ELF-1 (cell line): ENCODE measurements at regions not wholly inside any gene's neighbourhood (a gene's known extent, or its start where the extent isn't known, plus 50 kb on each side); places are given as distances from the start of the nearest gene placed in this dataset.
"Not testable (repeated sequence)": the region's sequence is repeated elsewhere in the genome, so short reads cannot be mapped to it uniquely, and the experiment has no call there.

Experiments
- DNase-seq: peaks from one replicate; pipeline ENCODE4 v3.0.0-alpha.2; 2016; ENCODE audit warnings: low read depth, low spot score

DNA sequence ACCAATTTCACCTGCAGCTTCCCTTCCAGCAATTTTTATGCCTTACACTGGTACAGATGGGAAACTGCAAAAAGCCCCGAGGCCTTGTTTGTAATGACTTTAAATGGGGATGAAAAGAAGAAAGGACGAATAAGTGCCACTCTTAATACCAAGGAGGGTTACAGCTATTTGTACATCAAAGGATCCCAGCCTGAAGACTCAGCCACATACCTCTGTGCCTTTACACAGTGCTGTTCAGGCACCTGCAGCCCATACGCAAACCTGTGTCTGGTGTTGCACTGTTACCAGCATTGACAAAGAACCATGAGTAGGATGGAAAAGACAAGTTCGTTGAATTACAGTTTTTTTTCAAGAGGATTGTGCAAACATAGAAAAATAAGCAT, 432.0 kb upstream of the OR4E1 start:
- DNase-seq = no peak

DNA sequence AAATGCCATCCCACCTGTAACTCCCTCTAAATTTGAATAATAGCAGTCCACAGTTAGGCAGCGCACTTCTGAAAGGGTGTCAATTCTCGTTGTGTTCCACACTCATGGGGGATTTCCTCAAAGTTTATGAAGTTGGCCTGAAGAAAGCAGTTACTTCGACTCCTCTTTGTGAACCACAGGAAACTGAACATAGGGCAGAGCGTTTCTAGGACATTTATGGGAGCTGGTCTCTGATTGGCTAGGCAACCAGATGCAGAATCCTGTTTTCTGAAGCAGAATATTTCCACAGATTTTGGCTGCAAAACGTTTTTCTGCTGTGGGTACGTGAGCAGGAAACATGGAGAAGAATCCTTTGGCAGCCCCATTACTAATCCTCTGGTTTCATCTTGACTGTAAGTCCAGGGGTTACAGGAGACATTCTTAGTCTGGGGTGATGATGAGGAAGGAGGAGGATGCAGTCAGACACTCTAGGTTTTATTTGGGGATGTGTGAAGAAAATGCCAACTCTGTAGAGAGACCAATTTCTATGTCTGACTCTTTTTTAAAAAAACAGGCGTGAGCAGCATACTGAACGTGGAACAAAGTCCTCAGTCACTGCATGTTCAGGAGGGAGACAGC, 431.5 kb upstream of the OR4E1 start:
- DNase-seq = no peak

DNA sequence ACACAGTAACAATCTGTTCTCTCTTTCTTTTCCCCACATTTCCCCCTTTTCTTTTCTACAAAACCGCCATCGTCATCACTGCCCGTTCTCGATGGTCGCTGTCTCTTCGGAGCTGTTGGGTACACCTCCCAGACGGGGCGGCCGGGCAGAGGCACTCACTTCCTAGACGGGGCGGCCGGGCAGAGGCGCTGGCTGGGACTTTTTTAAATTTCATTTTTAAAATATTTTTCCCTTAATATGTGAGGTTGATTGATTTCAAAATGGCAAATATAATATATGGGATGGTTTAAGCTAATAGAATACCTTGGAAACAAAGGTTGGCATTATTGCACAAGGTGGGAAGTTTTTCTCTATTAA, 427.1 kb upstream of the OR4E1 start:
- not testable (repeated sequence) for DNase-seq

DNA sequence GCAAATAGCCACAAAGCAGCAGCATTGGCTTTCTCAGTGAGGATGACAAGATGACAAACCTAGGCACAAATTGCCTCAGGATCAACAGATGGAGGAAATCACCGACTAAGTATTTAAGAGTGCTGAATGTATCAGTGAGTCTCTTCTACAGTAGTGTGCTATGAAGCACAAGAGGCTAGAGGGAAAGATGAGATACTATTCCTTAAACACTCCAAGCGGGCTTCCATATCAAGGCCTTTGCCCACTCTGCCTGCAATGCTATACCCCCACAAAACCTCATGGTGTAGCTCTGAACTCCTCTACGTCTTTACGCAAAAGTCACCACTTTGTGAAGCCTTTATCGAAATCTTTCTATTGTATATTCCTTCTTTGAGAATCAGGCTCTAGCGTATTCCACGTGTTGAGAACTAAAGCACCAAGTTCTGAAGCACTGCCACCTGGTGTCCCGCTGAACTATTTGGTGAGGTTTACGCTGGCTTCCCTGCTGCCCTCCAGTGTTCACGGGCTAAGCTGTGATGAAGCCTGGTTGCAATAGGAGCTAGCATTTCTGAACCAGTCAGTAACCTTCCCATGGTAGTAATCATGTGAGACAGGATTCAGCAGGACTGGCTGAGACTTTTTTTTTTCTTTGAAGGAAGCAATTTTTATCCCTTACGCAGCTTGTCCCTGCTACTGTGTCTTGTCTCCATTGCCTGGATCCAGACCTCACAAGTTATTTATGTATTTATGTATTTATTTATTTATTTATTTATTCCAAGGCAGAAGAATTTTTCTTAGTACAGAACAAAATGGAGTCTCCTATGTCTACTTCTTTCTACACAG, 426.5 kb upstream of the OR4E1 start:
- peak; percentile 60 for DNase-seq

DNA sequence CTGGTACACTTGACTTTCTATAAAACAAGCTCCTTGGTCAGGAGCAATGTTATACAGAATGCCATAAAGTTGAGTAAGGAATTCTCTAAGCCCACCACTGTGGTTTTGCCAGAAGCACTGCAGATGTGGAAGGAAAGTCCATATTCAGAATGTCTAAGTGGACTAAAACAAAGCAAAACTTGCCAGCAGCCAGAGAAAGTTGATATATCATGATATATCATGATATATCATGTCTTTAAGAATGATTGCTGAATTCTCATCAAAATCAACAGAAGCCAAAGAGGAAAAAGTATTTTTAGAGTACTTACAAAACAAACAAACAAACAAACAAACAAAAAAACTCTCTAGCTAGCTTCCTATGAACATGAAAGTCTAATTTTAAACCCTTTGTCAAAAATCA, 424.8 kb upstream of the OR4E1 start:
- no peak for DNase-seq

DNA sequence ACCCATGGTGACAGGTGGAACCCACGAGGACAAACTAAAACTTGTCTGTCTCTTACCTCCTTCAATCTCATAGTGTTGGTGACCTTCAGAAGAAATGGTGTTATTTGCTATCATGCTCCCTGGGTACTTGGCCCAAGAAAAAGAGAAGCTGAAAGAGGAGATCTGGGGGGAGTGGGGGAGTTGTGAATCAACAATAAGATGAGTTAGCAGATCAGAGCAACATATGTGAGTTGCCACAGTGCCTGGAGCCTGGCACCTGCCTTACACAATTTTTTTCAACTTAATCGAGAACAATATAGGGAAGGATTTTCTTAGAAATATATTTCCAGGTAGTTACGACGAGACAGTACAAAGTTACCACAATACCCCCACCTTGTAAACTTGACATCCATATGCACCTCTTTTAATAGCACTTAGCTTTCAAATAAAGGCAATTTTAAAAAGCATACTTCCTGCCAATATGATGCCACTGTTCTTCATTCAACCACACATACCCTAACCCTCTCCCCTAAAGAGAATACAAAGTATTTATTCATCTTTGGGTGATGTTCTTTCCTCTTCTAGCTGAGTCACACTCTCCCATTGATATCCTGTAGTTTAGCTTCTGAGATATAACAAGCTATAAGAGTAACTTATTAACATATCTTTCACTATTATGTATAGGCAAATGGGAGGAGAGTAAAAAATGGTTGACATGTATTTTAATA, 424.1 kb upstream of the OR4E1 start:
- no peak for DNase-seq

DNA sequence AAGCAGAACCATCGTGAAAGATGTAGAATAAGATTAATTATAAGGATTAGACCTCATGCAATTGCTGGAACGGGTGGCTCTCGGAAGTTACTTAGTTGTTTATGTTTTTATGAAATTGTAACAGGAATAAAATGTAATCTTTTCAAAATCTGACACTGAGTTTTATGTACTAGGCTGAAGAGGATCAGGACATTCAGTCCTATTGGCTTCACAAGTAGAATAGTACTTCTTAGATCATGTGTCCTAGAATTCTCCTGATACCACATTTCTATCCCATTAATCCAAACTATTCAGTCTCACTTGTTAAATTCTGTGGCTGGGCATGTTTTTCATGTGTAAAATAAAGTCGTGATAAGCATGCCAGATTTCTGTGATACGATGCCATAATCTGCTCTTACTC, 423.5 kb upstream of the OR4E1 start:
- no peak for DNase-seq

DNA sequence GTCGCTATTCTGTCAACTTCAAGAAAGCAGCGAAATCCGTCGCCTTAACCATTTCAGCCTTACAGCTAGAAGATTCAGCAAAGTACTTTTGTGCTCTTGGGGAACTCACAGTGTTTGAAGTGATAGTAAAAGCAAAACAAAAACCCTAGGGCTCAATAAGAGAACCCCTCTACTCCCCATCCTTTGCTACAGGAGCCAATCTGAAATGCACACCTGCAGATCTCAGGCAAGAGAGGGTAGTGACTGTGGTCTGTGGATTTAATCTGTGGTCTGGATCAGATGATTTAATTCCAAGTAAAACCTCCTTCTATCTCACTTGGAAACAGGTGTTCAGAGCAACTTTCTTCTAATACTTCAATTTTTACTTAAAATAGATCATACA, 422.9 kb upstream of the OR4E1 start:
- no peak for DNase-seq

DNA sequence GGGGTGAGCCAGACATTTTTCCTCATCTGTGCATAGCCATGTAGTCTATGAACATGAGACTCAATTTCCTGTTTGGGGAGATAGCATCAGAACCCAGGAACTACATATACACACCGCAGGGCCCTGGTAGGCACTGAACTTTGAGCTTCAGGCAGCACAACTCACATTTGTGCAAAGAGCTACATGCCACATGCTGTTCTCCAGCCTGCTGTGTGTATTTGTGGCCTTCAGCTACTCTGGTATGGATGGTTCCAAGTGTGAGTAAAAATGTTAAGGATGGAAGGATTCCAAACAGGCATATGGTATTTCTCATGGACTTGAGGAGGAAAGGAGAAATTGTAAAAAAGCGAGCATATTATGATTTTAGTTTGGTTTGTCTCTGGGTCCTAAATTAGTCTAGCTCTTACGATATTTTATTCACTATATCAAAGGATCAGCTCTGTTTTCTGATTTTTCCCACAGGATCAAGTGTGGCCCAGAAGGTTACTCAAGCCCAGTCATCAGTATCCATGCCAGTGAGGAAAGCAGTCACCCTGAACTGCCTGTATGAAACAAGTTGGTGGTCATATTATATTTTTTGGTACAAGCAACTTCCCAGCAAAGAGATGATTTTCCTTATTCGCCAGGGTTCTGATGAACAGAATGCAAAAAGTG, 422.4 kb upstream of the OR4E1 start:
- no peak for DNase-seq

DNA sequence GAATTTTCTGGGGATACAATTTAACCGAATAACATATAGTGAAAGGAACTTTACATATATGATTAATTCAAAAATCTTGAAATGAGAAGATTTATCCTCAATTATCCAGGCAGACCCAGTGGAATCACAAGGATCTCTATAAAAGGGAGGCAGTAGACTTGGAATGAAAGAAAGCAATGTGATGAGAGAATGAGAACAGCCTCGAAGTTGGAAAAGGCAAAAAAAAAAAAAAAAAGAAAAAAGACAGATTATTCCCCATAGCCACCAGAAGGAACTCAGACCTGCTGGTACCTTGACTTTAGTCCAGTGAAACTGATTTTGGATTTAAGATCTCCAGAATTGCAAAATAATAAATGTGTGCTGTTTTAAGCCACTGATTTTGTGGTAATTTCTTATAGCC, 416.3 kb upstream of the OR4E1 start:
- DNase-seq = no peak

DNA sequence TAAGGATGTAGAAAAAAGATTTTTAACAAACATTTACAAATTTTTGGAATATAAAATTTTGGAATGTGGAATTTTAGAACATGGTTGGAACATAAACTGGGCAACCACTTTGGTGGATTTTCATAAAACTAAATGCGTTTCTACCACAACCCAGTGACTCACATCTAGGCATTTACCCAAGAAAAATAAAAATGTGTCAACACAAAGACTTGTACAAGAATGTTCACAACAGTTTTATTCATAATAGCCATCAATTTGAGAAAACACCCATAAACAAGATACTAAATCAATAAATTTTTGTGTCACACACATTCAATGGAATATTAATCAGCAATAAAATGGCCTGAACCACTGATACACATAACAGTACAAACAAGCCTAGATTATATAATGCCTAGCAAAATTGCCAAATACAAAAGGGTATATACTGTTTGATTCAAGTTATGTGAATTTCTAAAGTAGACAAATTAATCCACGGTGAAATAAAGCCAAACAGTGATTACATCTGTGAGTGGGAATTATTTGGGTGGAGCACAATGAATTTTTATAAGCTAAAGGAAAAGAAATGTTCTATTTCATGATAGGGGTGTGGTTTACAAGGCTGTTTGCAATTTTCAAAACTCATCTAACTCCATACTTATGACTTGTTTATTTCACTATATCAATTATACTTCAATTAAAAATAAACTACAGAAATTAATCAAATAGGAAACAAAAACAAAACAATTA, 415.2 kb upstream of the OR4E1 start:
- no peak for DNase-seq

DNA sequence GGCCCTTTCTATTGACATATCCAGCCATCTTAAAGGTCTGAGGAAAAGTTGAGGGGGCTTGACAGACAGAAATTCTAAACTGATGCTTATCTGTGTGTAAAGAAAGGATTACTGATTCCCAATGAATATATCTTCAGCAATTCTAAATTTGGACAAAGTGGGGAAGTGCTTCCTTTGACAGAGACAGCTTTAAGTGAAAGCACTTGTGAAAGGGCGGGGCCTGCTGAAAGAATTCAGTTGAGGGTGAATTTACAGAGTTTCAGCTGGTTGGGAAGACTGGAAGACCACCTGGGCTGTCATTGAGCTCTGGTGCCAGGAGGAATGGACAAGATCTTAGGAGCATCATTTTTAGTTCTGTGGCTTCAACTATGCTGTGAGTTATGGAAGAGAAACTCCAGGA, 412.5 kb upstream of the OR4E1 start:
- DNase-seq = no peak

DNA sequence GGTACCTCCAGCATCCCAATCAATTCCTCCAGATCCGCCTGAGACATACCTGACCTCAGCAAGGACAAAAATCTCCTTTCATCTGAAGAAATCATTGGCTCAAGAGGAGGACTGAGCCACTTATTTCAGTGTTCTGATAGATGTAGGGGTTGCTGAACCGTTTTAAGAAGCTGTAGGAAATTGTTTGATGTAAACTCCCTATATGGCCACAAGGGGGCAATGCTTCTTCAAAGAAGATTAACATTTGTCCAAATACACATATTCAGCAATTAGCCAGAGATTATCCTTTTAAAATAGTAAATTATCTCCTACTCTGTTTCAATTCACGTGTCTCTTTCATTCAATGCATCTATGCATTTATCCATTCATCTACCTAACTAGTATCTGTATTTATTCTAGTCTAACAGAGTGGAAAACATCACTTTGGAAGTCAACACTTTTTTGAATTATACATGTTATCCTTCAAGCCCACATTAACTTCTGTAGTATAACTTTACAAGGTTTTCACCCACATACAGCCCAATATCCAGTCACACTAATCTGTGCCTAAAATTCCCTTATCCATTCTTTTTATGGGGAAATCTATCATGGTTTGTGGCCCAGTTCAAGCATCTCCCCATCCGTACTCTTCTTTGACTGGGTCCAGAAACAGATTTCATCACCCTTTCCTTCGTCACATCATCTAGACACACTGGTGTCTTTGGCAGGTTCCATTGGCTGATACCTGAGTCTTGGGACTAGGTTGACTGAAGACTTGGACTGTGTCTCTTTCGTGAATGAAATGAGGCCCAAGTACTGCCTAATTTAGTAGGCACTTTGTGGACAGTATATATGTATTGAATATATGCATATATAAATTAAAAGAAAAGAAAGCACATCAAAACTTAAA, 411.0 kb upstream of the OR4E1 start:
- DNase-seq = peak; percentile 7

DNA sequence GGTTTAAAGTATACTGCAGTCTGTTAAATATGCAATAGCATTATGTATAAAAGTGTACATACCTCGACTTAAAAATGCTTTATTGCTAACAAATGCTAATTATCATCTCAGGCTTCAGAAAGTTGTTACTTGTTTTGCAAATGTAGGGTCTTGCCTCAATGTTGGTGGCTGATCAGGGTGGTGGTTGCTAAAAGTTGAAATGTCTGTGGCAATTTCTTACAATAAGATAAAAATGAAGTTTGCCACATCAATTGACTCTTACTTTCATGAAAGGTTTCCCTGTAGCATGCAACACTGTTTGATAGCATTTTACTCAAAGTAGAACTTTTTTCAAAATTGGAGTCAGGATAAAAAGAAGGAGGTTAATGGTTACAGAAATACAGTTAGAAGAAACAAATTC, 407.7 kb upstream of the OR4E1 start:
- no peak for DNase-seq

DNA sequence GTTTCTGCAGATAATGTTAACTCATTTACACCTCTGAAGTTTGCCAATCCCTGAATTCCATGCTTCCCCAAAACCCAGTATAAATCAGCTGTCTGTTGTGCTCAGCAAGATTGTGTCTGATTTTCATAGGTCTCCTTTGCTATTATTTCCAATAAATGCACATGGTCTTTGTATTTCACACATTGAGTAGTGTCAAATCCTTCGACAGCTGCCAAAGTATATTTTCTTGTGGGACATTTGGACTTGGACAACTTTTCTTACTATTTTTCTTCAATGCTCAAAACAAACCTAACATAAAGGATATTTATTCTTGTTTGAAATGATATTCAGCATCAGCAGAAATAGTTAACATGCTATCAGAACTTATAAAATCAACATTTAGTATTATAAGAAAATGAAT, 406.1 kb upstream of the OR4E1 start:
- DNase-seq = no peak

DNA sequence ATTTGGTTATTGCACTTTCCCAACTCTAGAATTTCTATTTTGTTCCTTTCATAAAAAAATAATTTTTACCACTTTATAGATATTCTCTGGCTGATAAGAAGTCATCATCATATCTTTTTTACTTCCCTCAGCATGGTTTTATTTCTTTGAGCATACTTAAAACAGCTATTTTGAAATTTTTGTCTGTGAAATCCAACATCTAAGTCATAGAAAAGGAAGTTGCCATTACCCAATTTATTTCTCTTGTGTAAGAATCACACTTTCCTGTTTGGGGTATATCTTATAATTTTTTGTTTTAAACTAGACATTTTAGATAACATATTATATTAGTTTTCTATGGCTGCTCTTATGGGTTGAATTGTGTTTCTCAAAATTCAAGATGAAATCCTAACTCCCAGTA, 400.2 kb upstream of the OR4E1 start:
- DNase-seq = no peak

DNA sequence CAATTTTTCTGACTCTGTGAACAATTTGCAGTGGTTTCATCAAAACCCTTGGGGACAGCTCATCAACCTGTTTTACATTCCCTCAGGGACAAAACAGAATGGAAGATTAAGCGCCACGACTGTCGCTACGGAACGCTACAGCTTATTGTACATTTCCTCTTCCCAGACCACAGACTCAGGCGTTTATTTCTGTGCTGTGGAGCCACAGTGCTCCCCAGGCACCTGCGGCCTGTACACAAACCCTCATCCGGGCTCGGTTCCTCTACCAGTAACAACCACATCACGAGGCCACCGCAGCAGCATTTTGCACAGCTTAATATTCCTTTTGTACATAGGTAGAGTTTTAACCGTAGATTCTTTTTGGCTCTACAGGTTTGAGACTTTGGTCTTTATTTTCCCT, 397.4 kb upstream of the OR4E1 start:
- DNase-seq = no peak

DNA sequence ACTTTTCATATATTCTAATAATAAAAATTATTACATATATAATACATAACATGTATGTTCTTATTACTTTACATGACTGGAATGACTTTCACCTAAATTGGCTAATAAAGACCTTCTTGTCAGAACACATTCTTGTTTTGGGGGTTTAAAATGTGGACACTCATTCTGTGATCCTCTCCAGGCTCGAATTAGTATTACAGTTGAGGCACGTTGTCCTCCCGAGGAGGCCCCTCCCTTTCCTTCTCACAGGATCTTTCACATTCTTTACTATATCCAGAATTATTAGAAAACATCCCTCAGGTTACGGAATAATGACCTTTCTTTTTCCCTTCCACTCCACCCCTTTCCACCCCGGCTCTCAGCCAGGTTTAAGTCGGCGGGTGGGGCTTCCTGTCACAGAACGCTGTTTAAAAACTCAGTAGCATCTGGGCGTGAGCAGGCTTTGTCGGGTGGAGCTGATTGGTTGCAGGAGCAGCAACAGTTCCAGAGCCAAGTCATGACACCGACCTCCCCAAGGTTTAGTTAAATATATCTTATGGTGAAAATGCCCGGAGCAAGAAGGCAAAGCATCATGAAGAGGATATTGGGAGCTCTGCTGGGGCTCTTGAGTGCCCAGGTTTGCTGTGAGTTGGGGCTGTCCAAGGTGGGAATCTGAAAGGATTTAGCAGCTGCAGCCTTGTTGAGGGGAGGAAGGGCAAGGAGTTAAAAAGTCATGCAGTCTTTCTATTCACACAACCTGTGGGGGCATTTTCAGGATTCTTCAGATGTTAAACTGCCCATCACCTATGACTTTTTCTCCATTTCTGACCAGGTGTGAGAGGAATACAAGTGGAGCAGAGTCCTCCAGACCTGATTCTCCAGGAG, 396.7 kb upstream of the OR4E1 start:
- DNase-seq = no peak

DNA sequence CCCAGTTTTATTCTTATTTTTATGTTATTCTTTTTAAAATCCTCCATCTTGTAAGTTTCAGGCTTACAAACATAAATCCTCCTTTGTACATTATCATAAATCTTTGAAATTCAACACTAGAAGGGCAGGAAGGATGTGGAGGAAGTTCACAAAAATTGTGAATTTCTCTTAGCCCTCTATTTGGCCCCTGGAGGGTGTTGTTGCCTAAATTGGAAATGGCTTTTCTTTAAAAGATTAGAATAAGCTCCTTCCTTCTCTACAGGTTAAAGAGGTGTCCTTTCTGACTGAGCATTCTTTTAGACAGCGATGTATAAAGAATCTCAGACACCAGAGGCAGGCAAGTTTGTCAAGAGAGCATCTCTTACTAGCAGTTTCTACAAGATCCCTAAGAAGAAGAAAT, 391.7 kb upstream of the OR4E1 start:
- no peak for DNase-seq

DNA sequence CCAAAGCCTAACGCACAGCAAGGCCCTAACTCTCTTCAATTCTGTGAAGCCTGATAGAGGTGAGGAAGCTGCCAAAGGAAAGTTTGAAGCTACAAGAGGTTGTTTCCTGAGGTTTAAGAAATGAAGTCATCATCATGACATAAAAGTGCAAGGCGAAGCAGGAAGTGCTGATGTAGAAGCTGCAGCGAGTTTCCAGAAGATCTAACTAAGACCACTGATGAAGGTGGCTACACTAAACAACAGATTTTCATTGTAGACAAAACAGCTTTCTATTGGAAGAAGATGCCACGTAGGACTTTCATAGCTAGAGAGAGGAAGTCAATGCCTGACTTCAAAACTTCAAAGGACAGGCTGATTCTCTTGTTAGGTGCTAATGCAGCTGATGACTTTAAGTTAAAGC, 385.6 kb upstream of the OR4E1 start:
- DNase-seq = no peak
